ENCODE measurements at regions not wholly inside any gene's neighbourhood (a gene's known extent, or its start where the extent isn't known, plus 50 kb on each side); places are given as distances from the start of the nearest gene placed in this dataset.

DNA sequence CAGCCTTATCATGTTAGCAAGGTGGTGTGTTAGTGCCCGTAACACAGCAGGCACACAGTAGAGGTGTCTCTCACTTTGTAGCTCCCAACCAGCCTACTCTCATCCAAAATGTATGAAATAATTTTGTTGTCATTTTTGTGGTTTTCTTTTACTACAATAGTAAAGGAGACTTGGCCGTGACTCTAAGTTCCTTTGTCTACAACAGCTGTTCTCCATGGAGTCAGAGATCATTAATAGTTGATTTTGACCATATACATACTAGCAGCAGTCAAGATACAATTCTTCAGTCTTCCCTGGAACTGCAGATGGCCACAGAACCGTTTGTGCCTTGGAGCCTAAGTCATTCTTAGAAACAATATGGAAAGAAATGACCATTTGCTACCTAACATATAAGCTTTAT, 567.1 kb downstream of the TLR4 start:
- Histone ChIP-seq H3K79me2 (ENCODE audit: insufficient read depth, low read length) (no peaks in the 10 kb centered on the region), H3K27me3 (ENCODE audit: insufficient read depth, low read length, poor library complexity, severe bottlenecking) (no peaks in the 10 kb centered on the region), H2AFZ (ENCODE audit: low read length) (no peak overlapping the region), H3F3A (ENCODE audit: low read depth) (no peaks in the 10 kb centered on the region), H3K4me3 (ENCODE audit: low read length, poor library complexity, severe bottlenecking) (no peak overlapping the region), H3K9ac (ENCODE audit: low read depth, low read length, poor library complexity, severe bottlenecking) (no peak overlapping the region), H3K4me1 (ENCODE audit: insufficient read depth, low read length, poor library complexity, severe bottlenecking) (no peaks in the 10 kb centered on the region), H3K4me2 (ENCODE audit: low read depth, low read length, poor library complexity, severe bottlenecking) (no peak overlapping the region), H3K9me2 (replicated peaks; ENCODE audit: low read depth, low read length) (no peaks in the 10 kb centered on the region), H4K20me1 (ENCODE audit: insufficient read depth, low read length, poor library complexity, severe bottlenecking) (no peaks in the 10 kb centered on the region), H3K9me3 (ENCODE audit: insufficient read depth, low read depth, low read length) (no peaks in the 10 kb centered on the region), H3K36me3 (ENCODE audit: insufficient read depth, low read length) (no peaks in the 10 kb centered on the region)
- TF ChIP-seq EZH2phosphoT487 (IDR thresholded peaks at IDR 0.05; ENCODE audit: borderline replicate concordance) (no peak), CTCF (conservative IDR thresholded peaks at IDR 0.05; ENCODE audit: low read length) (no peak)

GRCh38 chr9:118271936-118272335, 567.7 kb downstream of the TLR4 start:
- no peaks in the 10 kb centered on the region for H3K36me3 ChIP-seq (ENCODE audit: insufficient read depth, low read length)
- H3K9ac ChIP-seq (ENCODE audit: low read depth, low read length, poor library complexity, severe bottlenecking), result no peak overlapping the region
- H3K79me2 ChIP-seq (ENCODE audit: insufficient read depth, low read length), result no peaks in the 10 kb centered on the region
- no peak overlapping the region for H3K4me2 ChIP-seq (ENCODE audit: low read depth, low read length, poor library complexity, severe bottlenecking)
- TF ChIP-seq EZH2phosphoT487 (IDR thresholded peaks at IDR 0.05; ENCODE audit: borderline replicate concordance), result no peak
- TF ChIP-seq CTCF (conservative IDR thresholded peaks at IDR 0.05; ENCODE audit: low read length), result no peak
- H3K9me2 ChIP-seq (replicated peaks; ENCODE audit: low read depth, low read length), result no peaks in the 10 kb centered on the region
- no peak overlapping the region for H3K4me3 ChIP-seq (ENCODE audit: low read length, poor library complexity, severe bottlenecking)
- H2AFZ ChIP-seq (ENCODE audit: low read length), result no peak overlapping the region
- H3K9me3 ChIP-seq (ENCODE audit: insufficient read depth, low read depth, low read length), result no peaks in the 10 kb centered on the region
- no peaks in the 10 kb centered on the region for H3K4me1 ChIP-seq (ENCODE audit: insufficient read depth, low read length, poor library complexity, severe bottlenecking)
- no peaks in the 10 kb centered on the region for H3K27me3 ChIP-seq (ENCODE audit: insufficient read depth, low read length, poor library complexity, severe bottlenecking)
- no peaks in the 10 kb centered on the region for H3F3A ChIP-seq (ENCODE audit: low read depth)
- no peaks in the 10 kb centered on the region for H4K20me1 ChIP-seq (ENCODE audit: insufficient read depth, low read length, poor library complexity, severe bottlenecking)

- no peaks in the 10 kb centered on the region for H3K79me2 ChIP-seq (ENCODE audit: insufficient read depth, low read length)
- H3K4me2 ChIP-seq (ENCODE audit: low read depth, low read length, poor library complexity, severe bottlenecking), result no peak overlapping the region
- TF ChIP-seq CTCF (conservative IDR thresholded peaks at IDR 0.05; ENCODE audit: low read length) (no peak), EZH2phosphoT487 (IDR thresholded peaks at IDR 0.05; ENCODE audit: borderline replicate concordance) (no peak)
- H2AFZ ChIP-seq (ENCODE audit: low read length), result no peak overlapping the region
- H3K9ac ChIP-seq (ENCODE audit: low read depth, low read length, poor library complexity, severe bottlenecking), result no peak overlapping the region
- H3K27me3 ChIP-seq (ENCODE audit: insufficient read depth, low read length, poor library complexity, severe bottlenecking), result no peaks in the 10 kb centered on the region
- H4K20me1 ChIP-seq (ENCODE audit: insufficient read depth, low read length, poor library complexity, severe bottlenecking), result no peaks in the 10 kb centered on the region
- H3K4me3 ChIP-seq (ENCODE audit: low read length, poor library complexity, severe bottlenecking), result no peak overlapping the region
- H3K36me3 ChIP-seq (ENCODE audit: insufficient read depth, low read length), result no peaks in the 10 kb centered on the region
- no peaks in the 10 kb centered on the region for H3K4me1 ChIP-seq (ENCODE audit: insufficient read depth, low read length, poor library complexity, severe bottlenecking)
- no peaks in the 10 kb centered on the region for H3F3A ChIP-seq (ENCODE audit: low read depth)
- H3K9me2 ChIP-seq (replicated peaks; ENCODE audit: low read depth, low read length), result no peaks in the 10 kb centered on the region
- H3K9me3 ChIP-seq (ENCODE audit: insufficient read depth, low read depth, low read length), result no peaks in the 10 kb centered on the region
These were observed 568.8 kb downstream of the TLR4 start for GRCh38 chr9:118273048-118273447.
